ENCODE measurements at regions not wholly inside any gene's neighbourhood (a gene's known extent, or its start where the extent isn't known, plus 50 kb on each side); places are given as distances from the start of the nearest gene placed in this dataset.

DNA sequence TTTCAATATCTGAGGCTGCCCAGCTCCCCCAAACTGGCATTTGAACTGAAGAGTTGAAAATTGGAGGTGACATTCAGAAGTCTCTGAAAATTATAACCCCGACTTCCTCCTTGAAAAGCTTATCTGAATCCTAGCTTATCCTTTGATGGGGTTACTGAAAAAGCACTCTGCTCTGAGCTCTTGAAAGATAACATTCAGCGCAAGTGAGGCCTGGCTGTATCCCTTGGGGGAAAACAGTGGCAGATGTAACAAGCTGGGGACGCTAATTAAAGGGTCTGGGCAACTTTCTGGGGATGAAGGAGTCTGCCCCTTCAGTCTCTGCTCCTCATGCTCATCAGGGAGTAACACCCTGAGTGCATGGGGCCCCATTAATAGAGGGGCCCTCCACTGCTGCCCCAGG lies 402.0 kb upstream of the CADM1 start:
- no peak overlapping the region for H3K27ac Mint-ChIP-seq
- H3K4me3 Mint-ChIP-seq: no peak overlapping the region
- H3K9me3 Mint-ChIP-seq: no peaks in the 10 kb centered on the region
- DNase-seq: no peak
- H3K4me1 Mint-ChIP-seq (ENCODE audit: low read depth): peaks cover 1% of the 10 kb centered on the region
- H3K36me3 Mint-ChIP-seq (ENCODE audit: low read depth): no peaks in the 10 kb centered on the region
- peaks cover 2% of the 10 kb centered on the region for H3K27me3 Mint-ChIP-seq

GRCh38 chr11:115905341-115906000 lies 401.3 kb upstream of the CADM1 start:
- Mint-ChIP-seq H3K4me1 (ENCODE audit: low read depth) (peaks cover 1% of the 10 kb centered on the region), H3K36me3 (ENCODE audit: low read depth) (no peaks in the 10 kb centered on the region), H3K27me3 (peaks cover 2% of the 10 kb centered on the region), H3K9me3 (no peaks in the 10 kb centered on the region), H3K4me3 (no peak overlapping the region), H3K27ac (no peak overlapping the region)
- DNase-seq: no peak

DNA sequence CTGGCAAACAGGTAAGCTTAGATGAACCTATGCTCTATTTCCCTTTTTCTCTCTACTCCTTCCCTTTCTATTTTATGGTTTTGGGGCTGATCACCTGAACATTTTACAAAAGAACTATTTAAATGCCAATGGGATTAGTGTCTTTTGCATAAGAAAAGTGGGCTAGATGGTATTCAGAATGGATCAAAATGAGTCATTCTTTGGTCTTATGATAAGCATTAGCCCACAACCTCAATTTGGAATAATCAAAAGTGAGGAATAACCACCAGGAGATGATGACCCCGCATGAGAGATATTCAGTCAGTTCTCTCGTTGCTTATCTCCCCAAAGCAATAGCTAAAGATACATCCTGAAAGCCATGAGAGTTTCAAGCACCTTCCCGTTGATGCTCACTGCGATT lies 399.0 kb upstream of the CADM1 start:
- H3K9me3 Mint-ChIP-seq: no peaks in the 10 kb centered on the region
- H3K36me3 Mint-ChIP-seq (ENCODE audit: low read depth): no peaks in the 10 kb centered on the region
- H3K27me3 Mint-ChIP-seq: peaks cover 2% of the 10 kb centered on the region
- H3K27ac Mint-ChIP-seq: no peak overlapping the region
- no peak overlapping the region for H3K4me3 Mint-ChIP-seq
- peaks cover 1% of the 10 kb centered on the region for H3K4me1 Mint-ChIP-seq (ENCODE audit: low read depth)
- no peak for DNase-seq

DNA sequence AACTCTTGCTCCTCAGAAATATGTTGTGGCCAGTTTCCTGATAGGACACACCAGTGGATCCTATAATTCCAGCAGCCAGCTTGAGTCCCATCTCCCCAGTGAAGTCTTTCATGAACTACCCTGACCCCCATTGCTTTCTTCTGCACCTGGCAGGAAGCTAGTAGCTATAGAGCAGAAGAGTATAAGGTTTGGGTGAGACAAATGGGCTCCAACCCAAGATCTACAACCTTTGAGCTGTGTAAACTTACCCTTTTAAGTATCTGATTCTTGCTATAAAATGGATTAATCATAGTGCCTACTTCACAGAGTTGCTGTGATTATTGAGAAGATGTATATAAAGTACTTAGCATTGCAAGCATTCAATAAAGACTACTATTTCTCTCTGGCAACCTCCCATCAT lies 396.9 kb upstream of the CADM1 start:
- Mint-ChIP-seq H3K27ac (no peak overlapping the region), H3K4me3 (no peak overlapping the region), H3K36me3 (ENCODE audit: low read depth) (no peaks in the 10 kb centered on the region), H3K4me1 (ENCODE audit: low read depth) (peaks cover 1% of the 10 kb centered on the region), H3K9me3 (no peaks in the 10 kb centered on the region), H3K27me3 (no peaks in the 10 kb centered on the region)
- no peak for DNase-seq

DNA sequence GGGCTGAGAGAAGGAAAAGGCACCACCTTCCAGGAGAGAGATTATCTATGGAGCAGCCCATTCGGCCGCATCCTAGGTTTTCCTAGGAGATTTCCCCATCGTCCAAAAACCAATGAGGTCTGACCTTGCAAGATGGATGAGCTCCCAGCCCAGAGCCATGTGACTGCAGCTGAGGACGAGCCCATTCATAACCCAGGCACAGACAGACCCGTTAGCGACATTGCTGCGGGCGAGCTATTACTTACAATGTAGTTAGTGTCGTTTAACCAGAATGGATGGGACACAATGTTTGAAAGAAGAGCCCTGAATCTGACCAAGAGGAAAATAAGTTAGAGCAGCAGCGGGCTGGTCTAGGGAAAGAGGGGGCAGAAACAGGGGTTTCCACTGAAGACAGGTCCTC lies 395.9 kb upstream of the CADM1 start:
- Mint-ChIP-seq H3K36me3 (ENCODE audit: low read depth) (no peaks in the 10 kb centered on the region), H3K27ac (no peak overlapping the region), H3K4me1 (ENCODE audit: low read depth) (peaks cover 1% of the 10 kb centered on the region), H3K27me3 (no peaks in the 10 kb centered on the region), H3K9me3 (no peaks in the 10 kb centered on the region), H3K4me3 (no peak overlapping the region)
- no peak for DNase-seq

- no peaks in the 10 kb centered on the region for H3K9me3 Mint-ChIP-seq
- H3K27me3 Mint-ChIP-seq: no peaks in the 10 kb centered on the region
- H3K36me3 Mint-ChIP-seq (ENCODE audit: low read depth): no peaks in the 10 kb centered on the region
- no peaks in the 10 kb centered on the region for H3K4me1 Mint-ChIP-seq (ENCODE audit: low read depth)
- no peak for DNase-seq
- no peak overlapping the region for H3K27ac Mint-ChIP-seq
- no peak overlapping the region for H3K4me3 Mint-ChIP-seq
These were observed 393.5 kb upstream of the CADM1 start for GRCh38 chr11:115897707-115898106.

DNA sequence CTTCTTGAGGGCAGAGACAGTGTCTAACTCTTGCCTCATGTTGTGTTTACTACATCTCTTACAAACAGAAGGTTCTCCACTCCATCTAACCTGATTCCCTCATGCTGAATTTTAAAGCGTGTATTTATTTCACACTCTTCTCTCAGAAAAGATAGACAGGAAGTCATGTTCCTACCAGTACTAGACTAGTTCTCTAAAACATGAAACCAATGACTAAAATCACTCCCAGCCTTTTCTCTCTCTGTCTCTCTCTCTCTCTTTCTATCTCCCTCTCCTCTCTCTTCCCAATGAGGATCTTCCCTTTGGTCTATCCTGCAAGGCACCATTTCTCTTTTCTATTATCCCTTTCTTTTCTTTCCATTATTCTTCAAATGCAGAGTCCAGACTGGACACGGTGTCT lies 391.9 kb upstream of the CADM1 start:
- no peaks in the 10 kb centered on the region for H3K36me3 Mint-ChIP-seq (ENCODE audit: low read depth)
- H3K4me3 Mint-ChIP-seq: no peak overlapping the region
- no peaks in the 10 kb centered on the region for H3K9me3 Mint-ChIP-seq
- H3K27me3 Mint-ChIP-seq: no peaks in the 10 kb centered on the region
- H3K27ac Mint-ChIP-seq: no peak overlapping the region
- no peaks in the 10 kb centered on the region for H3K4me1 Mint-ChIP-seq (ENCODE audit: low read depth)
- DNase-seq: no peak

DNA sequence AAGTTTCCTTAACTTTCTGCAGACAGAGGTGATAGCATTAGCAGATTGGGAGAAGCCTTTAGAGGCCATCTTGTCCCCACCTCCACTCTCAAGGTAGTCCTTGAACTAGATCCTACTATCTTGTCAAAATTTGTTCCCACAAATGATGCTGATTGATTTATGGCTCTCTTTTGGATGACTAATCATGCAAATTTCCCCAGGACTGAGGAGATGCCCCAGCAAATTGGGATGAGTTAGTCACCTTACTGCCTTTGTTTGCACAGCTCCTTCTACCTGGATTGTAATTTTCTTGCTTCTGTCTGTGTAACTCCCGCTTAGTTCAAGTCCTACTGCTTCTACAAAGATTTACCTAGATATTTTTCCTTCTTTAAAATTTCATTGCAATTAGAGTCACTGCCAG lies 391.4 kb upstream of the CADM1 start:
- H3K4me3 Mint-ChIP-seq: no peak overlapping the region
- DNase-seq: no peak
- H3K27me3 Mint-ChIP-seq: no peaks in the 10 kb centered on the region
- no peaks in the 10 kb centered on the region for H3K4me1 Mint-ChIP-seq (ENCODE audit: low read depth)
- no peak overlapping the region for H3K27ac Mint-ChIP-seq
- H3K9me3 Mint-ChIP-seq: no peaks in the 10 kb centered on the region
- no peaks in the 10 kb centered on the region for H3K36me3 Mint-ChIP-seq (ENCODE audit: low read depth)

GRCh38 chr11:115894176-115894575 lies 390.0 kb upstream of the CADM1 start:
- no peak for DNase-seq
- Mint-ChIP-seq H3K4me3 (no peak overlapping the region), H3K27ac (no peak overlapping the region), H3K4me1 (ENCODE audit: low read depth) (no peaks in the 10 kb centered on the region), H3K36me3 (ENCODE audit: low read depth) (no peaks in the 10 kb centered on the region), H3K9me3 (no peaks in the 10 kb centered on the region), H3K27me3 (no peaks in the 10 kb centered on the region)

GRCh38 chr11:115893461-115894099 lies 389.4 kb upstream of the CADM1 start:
- Mint-ChIP-seq H3K36me3 (ENCODE audit: low read depth) (no peaks in the 10 kb centered on the region), H3K27ac (no peak overlapping the region), H3K9me3 (no peaks in the 10 kb centered on the region), H3K27me3 (no peaks in the 10 kb centered on the region), H3K4me1 (ENCODE audit: low read depth) (no peaks in the 10 kb centered on the region), H3K4me3 (no peak overlapping the region)
- no peak for DNase-seq

DNA sequence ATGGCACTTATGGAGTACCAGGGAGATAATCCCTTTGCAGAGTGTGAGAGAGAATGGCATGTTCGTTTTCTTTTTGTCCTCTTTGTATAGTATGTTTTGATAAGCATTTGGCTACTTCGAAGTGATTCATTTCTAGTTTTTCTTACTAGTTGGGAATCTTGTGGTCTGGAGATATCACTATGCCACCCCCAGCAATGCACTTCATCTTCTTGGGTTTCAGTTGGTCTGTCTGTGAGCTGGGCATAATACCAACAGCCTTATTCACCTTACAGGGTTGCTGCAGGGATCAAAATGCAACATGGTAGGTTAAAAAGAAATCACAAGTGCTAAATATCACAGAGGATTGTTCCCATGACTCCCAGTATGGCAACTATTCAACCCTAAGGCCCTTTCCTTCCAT lies 387.8 kb upstream of the CADM1 start:
- Mint-ChIP-seq H3K36me3 (ENCODE audit: low read depth) (no peaks in the 10 kb centered on the region), H3K4me1 (ENCODE audit: low read depth) (no peaks in the 10 kb centered on the region), H3K27me3 (peaks cover 3% of the 10 kb centered on the region), H3K4me3 (no peak overlapping the region), H3K9me3 (peaks cover 3% of the 10 kb centered on the region), H3K27ac (no peak overlapping the region)
- no peak for DNase-seq

GRCh38 chr11:115891581-115891980 lies 387.4 kb upstream of the CADM1 start:
- peaks cover 3% of the 10 kb centered on the region for H3K27me3 Mint-ChIP-seq
- H3K36me3 Mint-ChIP-seq (ENCODE audit: low read depth): no peaks in the 10 kb centered on the region
- no peak for DNase-seq
- peaks cover 3% of the 10 kb centered on the region for H3K9me3 Mint-ChIP-seq
- no peak overlapping the region for H3K27ac Mint-ChIP-seq
- H3K4me3 Mint-ChIP-seq: no peak overlapping the region
- H3K4me1 Mint-ChIP-seq (ENCODE audit: low read depth): no peaks in the 10 kb centered on the region

DNA sequence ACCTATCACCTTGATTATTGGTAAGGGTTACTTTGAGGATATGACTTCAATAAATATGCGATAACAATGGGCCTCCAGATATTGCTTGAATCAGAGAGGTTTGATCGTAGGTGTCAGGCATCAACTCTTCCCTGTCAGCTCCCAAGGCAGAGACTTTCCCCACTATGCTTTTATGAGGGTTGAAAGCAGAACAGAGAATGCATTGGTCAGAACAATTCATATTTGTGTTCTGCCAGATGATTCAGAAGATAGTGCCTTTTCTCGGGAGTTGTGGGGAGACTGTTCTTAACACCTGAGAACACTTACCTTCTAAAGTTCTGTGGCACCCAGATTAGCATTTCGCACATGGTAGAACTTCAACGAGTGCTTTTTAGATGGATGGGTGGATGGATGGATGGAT lies 386.3 kb upstream of the CADM1 start:
- H3K4me1 Mint-ChIP-seq (ENCODE audit: low read depth): no peaks in the 10 kb centered on the region
- no peaks in the 10 kb centered on the region for H3K36me3 Mint-ChIP-seq (ENCODE audit: low read depth)
- H3K9me3 Mint-ChIP-seq: peaks cover 3% of the 10 kb centered on the region
- H3K4me3 Mint-ChIP-seq: no peak overlapping the region
- DNase-seq: no peak
- no peak overlapping the region for H3K27ac Mint-ChIP-seq
- peaks cover 3% of the 10 kb centered on the region for H3K27me3 Mint-ChIP-seq

- Mint-ChIP-seq H3K4me3 (no peak overlapping the region), H3K36me3 (ENCODE audit: low read depth) (no peaks in the 10 kb centered on the region), H3K9me3 (peaks cover 3% of the 10 kb centered on the region), H3K27ac (no peak overlapping the region), H3K27me3 (peaks cover 3% of the 10 kb centered on the region), H3K4me1 (ENCODE audit: low read depth) (no peaks in the 10 kb centered on the region)
- no peak for DNase-seq
These were observed 385.5 kb upstream of the CADM1 start for GRCh38 chr11:115889712-115890111.

DNA sequence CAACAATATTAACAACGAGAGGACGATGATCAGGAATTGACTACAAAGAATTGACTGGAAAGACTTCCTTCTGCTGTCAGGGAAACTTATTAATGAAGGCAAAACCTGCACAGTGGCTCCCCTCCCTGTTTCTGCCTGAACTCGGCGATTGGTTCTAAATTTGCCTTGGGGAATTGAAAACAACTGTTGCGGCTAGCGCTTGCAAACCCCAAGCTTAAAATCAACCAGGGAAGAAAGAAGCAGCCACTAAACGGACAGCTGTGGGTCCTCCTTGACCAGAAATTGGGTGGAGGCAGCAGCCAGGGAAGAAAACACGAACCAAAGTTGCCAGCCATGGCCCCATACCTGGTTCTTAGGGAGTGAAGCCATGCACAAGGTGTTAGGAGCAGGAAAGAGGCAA lies 383.5 kb upstream of the CADM1 start:
- no peak for DNase-seq
- peaks cover 3% of the 10 kb centered on the region for H3K27me3 Mint-ChIP-seq
- no peaks in the 10 kb centered on the region for H3K4me1 Mint-ChIP-seq (ENCODE audit: low read depth)
- H3K9me3 Mint-ChIP-seq: peaks cover 3% of the 10 kb centered on the region
- no peak overlapping the region for H3K27ac Mint-ChIP-seq
- H3K4me3 Mint-ChIP-seq: no peak overlapping the region
- H3K36me3 Mint-ChIP-seq (ENCODE audit: low read depth): no peaks in the 10 kb centered on the region

DNA sequence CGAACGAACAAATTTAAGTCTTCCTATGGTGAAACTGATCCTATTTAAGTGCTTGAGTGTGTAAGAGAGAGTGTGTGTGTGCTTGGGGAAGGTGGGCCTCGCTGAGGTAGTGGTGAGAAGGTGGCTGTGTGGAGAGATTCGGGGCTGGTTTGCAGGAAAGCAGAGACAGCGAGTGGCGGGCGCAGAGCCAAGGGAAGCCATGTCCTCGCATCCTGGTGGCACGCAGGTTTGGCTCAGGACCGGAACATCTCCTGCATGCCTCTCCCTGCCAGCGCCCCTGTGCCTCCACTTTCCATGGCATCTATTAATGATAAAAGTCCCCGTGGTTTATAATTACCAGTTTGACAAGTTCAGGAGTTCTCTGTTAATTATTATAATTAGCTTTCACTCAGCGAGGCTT lies 383.1 kb upstream of the CADM1 start:
- Mint-ChIP-seq H3K27me3 (peaks cover 3% of the 10 kb centered on the region), H3K36me3 (ENCODE audit: low read depth) (no peaks in the 10 kb centered on the region), H3K9me3 (peaks cover 3% of the 10 kb centered on the region), H3K4me1 (ENCODE audit: low read depth) (no peaks in the 10 kb centered on the region), H3K27ac (no peak overlapping the region), H3K4me3 (no peak overlapping the region)
- DNase-seq: no peak

Data from activated T-cell treated with anti-CD3 and anti-CD28 coated beads, Interleukin-2, amount 50 U/mL, for 24 hours (primary cell).